AML-193 (cell line): ENCODE measurements at regions not wholly inside any gene's neighbourhood (a gene's known extent, or its start where the extent isn't known, plus 50 kb on each side); places are given as distances from the start of the nearest gene placed in this dataset.
"Not testable (repeated sequence)": the region's sequence is repeated elsewhere in the genome, so short reads cannot be mapped to it uniquely, and the experiment has no call there.

Experiments used
- DNase-seq, 2 experiments: peaks; one replicate each; lab custom pipeline; 2025; lab: John Stamatoyannopoulos, UW

DNA sequence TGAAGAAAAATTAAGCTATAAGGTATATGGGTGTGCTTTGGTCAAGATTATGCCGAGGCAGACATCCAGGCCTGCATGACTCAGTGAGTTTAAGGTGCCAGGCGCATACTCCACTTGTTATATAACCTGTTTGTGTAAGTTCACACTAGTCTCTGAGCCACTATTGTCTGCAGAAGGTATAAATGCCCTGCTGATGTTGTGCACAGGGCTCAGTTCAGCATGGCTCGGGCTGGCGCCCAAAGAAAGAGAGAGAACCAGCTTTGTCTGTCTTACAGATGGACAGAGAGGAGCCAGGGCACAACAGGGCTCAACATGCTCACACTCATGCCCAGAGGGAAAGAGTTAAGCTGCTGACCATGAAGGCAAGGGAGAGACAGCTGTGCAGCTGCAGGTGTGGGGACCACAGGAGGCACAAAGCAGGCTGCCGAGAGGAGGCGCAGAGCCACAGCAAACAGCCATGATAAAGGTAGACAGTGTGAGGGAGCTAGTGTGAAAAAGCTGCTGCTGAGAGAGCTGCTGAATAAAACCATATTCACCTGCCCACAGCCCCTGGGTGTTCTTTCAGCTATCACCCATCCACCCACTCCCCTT is 1587.6 kb upstream of the C9orf72 start:
- DNase-seq = no peak

DNA sequence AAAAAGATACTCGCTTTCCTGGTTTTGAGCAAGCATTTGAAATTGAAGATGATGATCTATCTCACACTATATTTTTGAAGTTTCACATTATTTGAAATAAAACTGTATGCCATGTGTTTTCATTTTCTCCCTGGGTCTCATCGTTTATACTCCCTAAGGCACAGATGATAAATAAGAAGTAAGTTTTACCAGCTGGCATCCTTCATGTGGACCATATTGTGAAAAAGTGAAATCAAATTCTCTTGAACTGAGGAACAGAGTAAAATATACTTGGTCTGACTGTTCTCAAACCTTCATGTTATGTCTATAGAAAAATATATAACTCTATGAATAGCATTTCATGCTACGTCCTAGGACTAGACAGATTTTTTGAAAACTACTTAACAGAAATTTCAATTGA is 1600.9 kb upstream of the C9orf72 start:
- DNase-seq = no peak

DNA sequence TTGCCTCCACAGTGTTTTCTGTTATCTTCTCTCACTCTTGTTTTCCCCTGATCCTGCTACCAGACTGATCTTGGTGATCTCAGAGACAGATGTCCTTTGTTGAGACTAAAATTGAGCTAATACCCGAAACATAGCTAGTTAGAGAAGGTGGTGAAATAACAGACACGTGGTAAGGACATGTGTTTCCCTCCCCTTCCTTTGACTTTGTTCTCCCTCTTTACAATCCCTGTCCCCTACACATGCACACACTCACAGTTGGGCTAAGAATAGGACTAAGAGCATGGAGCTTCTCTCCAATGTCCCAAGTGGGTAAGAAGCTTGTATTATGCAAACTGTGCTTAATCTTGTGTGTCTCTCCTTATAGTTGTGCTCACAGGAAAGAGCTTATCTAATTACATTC is 1603.0 kb upstream of the C9orf72 start:
- no peak for DNase-seq

DNA sequence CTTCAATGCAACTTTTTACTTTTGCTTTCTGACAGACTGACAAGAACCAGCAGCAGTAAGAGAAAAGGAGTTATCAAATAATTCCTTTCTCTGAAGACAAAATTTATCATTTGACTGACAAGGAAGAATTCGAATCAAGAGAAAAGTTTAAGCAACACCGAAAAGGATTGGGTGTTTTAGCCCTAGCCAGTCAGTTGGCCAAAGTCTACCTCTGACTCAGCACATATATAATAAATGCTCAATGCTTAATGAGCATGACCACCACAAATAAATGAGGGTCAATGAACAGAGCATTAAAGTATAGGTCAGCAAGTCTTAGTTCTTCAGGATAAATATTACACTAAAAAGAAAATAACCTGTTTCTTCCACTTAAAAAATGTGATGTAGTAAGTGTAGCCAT is 1603.5 kb upstream of the C9orf72 start:
- DNase-seq = no peak

DNA sequence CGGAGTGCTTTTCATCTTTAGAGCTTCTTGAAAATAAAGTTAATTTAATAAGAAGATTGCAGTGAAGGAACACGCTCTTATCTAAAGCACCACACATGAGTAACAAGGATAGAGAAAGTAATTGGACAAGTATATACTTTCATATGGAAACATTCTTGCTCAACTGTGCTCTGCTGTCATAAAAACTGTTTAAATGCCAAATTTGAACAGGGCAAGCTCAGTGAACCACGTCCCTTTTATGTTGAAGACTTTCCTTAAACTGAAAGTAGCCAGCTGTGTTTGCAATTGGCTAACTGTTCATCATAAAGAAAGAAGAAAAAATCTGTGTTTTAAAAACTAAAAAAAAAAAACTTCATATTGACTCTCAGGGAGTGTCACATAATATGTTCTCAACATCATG is 1610.7 kb upstream of the C9orf72 start:
- no peak for DNase-seq

DNA sequence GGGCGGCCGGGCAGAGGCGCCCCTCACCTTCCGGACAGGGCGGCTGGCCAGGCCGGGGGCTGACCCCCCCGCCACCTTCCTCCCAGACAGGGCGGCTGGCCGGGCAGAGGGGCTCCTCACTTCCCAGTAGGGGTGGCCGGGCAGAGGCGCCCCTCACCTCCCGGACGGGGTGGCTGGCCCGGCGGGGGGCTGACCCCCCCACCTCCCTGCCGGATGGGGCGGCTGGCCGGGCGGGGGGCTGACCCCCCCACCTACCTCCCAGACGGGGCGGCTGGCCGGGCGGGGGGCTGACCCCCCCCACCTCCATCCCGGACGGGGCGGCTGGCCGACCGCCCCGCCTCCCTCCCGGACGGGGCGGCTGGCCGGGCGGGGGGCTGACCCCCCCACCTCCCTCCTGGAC is 1615.5 kb upstream of the C9orf72 start:
- not testable (repeated sequence) for DNase-seq

DNA sequence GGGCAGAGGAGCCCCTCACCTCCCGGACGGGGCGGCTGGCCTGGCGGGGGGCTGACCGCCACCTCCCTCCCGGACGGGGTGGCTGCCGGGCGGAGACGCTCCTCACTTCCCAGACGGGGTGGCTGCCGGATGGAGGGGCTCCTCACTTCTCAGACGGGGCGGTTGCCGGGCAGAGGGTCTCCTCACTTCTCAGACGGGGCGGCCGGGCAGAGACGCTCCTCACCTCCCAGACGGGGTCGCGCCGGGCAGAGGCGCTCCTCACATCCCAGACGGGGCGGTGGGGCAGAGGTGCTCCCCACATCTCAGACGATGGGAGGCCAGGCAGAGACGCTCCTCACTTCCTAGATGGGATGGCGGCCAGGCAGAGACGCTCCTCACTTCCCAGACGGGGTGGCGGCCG is 1615.9 kb upstream of the C9orf72 start:
- DNase-seq = not testable (repeated sequence)

DNA sequence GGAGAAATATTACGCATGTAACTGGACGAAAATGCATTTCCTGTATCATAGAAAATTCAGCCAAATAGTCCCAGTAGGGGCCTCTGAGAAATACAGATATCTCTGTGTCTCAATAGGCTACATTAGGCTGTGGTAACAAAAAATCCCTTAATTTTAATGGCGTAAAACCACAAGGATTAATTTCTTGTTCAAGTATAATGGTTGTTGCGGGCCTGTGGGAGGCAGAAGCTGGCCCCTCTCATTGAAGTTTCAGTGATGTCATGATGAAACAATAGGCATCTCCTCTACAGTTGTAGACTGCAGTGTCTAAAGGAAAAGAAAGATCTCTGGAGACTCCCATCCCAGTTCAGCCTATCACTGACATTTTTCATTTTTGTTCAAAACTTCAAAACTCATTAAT is 1625.6 kb upstream of the C9orf72 start:
- no peak for DNase-seq

DNA sequence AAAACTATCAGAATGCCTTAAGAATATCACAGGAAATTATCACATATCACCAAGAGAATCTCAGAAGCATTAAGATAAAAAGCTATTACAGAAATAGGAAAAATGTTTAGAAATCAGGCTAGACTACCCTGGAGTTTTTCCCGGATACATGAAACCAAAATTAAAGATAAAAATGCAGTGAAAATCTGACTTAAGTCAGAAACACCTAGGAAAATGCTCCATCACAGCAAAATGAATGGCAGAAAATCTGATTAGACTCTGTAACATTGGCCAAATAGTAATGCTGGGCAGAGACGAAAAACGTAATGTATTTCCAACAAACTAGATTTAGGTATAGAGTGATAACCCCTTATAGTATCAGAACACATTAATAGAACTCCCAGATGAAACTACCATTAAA is 1626.7 kb upstream of the C9orf72 start:
- no peak for DNase-seq

DNA sequence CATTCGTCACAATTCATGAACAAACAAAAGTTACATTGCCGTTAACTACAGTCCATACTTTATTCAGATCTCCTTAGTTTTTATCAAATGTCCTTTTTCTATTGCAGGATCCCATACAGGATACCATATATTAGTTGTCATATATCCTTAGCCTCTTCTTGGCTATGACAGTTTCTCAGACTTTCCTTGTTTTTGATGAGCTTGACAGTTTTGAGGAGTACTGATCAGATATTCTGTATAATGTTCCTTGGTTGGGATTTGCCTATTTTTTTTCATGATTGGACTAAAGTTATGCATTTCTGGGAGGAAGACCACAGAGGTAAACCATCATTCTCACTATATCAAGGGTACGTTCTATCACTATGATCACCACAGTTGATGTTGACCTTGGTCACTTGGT is 1627.4 kb upstream of the C9orf72 start:
- no peak for DNase-seq

DNA sequence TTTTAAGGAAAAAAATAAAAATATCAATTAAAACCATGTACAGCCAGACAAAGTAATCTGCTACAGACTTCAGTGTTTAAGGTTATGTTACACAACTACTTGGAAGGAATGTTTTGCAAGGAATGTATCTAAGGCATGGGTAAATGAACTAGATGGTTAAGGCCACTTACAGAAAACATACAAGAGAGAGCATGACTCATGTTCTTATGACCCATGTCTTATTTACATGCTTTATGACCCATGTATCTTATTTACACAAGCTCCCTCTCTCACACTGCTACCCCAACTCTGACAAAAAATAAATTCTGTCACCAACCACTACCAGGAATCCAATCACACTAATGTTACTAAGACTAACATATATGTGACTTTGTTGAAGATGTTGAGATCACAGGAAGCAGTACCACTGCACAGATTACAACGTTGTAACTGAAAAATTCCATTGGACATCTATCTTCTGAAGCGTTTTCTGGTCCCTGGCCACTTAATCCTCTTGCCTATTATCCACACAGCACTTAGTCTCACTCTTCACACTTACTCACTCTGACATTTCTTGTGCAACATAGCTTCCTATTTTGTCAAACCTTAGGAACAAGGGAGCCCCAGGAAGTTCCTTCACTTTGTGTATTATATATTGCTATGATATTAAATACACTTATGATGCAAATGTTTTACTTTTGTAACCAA is 1630.1 kb upstream of the C9orf72 start:
- no peak for DNase-seq

DNA sequence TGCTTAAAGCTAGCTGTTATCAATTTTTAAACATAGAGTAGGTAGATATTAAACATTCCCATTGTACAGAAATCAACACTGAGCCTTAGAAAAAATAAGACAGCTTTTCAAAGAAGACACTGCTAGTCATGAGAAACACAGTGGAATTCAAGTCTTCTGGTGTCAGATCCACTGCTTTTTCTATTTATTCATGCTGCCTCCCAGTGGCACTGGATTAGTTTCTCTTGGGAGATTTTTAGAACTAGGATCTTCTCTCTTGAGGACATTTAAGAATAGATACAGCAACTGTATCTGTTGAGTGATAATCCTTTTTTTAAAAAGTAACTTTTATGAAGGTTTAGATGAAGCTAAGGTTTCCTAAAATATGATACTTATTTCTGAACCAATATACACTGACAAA is 1635.4 kb upstream of the C9orf72 start:
- no peak for DNase-seq

DNA sequence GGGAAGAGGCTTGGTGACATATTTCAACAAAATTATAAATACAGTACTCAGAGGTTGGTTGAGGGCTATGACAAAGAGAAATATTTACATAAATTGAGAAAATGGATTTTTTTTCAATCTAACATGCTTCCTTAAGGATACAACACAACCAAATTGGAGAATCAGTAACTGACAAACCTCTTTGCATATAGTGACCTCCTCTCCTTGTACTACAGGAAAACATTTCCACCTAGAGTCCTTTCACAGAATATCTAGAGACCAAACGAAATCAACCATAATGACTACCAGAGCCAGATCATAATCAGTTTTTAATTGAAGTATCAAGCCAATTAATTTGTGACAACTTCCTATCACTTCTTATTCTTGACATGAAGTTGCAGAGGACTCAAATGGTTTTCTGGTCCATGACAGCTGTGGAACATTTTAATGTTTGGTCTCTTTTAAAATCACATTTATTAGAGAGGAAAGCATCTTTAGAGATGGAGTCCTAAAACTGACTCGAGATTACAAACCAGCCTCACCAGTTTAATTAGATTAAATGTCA is 1636.5 kb upstream of the C9orf72 start:
- no peak for DNase-seq

DNA sequence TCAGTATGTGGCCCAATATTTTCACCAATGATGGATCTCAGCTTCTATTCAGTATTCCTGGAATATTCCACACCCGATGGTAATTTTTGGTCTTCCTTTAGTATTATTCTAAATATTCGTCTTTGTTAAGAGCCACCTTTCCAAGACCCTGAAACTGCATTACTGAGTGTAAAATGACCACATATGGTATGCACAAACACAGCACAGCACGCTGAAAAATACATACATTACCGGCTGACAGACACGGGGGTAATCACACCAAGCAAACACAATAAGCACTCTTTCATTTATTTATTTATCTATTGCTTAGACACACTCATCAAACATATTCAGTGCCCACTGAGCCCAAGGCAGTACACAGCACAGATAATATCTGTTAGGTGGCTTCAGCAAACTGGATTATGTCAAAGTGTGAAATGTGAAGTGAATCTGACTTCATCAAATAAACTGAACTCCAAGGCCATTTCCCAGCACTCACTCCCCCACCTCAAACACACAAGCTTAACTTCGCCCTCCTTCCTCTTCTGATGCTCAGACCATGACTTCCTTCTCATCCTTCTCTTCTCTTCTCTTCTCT is 1637.8 kb upstream of the C9orf72 start:
- no peak for DNase-seq

DNA sequence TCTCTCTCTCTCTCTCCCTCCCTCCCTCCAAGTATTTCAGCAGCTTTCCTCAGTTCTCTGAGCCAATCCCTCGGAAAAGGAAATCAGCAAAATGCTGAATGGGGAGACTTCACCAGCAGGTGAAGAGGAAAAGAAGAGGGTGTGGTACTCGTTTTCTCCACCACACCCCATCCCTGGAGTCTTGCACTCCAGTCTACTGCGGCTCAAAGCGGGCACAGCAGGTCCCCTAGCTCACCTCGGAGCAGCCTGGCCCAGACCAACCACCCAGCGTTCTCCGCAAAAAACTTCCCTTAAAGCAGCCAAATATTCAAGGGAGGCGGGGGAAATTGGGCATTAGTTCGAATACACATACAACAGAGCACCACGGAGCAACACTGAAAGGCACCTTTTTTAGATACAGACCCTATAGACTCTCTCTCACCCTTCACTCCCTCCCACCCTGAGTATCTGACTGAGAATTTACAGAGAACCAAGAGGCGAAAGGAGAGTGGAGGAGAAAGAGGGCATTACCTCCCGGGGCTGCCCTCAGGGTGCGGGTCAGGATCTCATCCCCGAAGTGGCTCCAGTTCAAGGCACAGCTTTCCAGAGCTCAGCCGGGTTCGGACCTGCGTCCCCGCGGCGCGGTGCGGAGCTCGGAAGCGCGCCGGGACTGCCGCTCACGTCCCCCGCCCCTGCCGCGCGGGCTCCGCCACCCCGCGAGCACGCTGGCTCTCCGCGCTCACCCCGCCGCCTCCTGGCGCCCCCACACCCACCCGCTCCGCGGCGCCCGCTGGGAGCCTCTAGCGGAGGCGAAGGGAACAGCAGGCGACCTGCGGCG is 1638.5 kb upstream of the C9orf72 start:
- no peak for DNase-seq

DNA sequence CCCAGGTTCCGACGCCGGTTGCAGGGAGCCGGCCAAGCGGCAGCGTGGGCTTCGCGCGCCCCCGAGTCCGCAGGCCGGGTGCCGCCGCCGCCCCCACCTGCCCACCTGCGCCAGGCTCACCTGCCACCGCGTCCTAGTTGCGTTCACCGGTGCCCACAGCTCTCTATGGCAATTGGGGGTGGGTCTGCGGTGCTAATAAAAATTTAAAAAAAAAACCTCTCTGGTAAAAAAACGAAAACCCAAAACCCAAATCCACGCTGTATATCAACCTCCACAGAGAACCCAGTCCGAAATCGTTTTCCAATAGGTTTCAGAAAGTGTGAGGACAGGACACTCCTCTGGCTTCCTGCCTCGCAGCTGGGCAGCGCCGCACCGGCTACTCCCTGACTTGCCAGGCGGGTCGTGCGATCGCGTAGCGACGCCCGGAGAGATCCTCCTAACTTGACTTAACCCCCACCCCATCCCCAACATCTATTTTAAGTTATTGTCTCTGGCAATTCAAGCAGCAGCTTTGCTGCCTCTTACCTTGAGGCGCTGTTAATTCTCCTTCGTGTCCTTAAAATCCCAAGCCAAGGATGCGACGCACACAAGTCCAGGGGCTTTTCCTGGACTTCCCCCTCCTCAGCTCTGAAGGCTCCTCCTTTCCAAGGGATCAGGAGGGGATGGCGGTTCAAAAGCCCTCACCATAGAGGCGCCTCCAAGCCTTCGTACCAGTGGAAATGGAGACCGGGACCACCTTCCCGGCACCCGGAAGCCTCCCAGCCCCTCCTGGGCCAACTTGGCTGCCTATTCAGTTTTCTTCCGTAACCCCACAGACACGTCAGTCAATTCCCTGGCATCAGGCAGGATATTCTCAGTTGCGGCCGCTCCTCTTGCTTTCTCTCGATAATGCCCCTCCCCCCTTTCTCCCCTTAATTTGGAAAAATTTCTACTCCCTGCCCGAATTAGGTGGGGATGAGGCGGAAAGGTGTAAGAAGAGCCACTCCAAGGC is 1639.4 kb upstream of the C9orf72 start:
- no peak for DNase-seq

DNA sequence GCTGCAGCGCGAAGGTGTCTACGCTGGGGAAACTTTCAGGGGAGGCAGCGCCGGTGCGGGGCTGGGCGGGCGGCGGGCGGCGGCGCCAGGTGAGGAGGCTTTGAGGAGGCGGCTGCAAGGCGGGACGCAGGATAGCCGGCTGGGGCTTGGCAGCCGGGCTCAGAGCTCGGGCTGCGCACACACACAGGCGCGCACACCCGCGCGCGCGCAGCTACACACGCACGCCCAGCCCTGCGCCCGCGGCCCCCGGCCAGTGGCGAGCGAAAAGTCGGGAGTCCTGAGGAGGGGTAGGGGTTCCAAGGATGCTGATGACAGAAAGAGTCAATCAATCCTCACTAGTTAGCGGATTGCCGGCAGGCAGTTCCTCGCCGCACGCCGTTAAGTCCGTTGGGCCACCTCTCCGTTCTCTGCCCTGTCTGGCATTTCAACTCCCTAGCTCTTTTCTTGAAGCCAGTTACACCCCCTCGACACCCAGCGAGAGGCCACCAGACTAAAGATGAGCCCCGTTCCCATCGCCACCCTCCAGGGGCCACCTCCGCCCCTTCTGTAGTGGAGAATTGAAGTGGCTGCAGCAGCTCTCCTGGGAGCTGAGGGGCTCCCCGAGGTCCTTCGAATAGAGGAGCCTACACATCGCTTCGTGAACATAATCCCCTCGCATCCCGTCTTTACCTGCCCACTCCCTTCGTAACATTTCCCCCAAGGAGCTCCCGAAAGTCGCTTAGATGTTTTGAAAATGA is 1640.3 kb upstream of the C9orf72 start, which contains the start of gene LINGO2:
LINGO2 (minus strand) TSS at position 185 of the 737 bp plus-strand sequence.
- DNase-seq = no peak

DNA sequence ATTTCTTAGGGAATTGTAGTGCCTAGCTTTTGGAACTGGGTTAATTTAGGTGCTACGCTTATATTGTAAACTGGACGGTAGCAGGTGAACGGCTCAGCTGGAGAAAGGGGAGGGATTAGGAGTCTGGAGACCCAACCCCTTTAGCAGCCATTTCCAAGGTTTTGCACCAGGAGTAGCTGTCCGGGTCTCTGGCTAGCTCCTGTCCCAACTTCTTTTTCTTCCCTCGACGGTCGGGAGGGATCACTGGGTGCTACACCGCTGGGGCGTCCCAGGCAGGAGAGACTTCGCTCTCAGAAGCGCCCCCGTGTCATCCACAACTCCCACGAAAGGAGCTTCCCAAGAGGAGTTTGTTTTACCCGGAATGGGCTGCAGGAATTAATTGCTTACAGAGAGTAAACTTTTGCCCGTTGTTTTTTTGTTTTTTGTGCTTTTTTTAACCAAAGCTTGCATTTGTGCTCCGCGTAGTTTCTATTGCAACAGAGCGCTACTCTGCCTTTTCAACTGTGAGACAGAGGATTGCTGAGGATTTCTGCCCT is 1640.9 kb upstream of the C9orf72 start:
- DNase-seq = no peak

DNA sequence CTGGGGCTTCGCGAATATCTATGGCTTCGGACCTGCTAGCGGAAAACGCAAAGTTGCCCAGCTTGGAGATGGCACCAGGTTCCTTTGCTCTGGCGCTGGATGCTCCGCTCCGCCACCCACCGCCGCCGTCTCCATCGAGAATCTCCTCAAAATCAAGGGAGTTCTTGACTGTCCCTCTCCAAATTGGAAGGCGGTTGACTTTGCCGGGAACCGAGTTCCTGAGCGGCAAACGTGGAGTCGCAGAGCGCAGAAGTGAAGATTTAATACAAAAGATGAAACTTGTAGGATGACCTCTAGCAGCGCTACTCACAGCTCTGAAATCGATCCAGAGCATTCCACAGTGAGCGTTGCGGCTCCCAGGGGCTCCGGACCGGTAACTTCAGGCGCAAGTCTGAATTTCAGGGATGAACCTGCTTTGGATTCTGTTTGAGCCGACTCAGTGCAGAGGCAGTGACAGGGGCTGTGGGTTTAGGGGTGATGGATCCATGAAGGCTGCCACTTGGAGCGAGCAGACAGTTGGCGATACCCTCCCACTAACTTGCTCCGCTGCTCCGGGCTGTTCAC is 1641.5 kb upstream of the C9orf72 start:
- no peak for DNase-seq

DNA sequence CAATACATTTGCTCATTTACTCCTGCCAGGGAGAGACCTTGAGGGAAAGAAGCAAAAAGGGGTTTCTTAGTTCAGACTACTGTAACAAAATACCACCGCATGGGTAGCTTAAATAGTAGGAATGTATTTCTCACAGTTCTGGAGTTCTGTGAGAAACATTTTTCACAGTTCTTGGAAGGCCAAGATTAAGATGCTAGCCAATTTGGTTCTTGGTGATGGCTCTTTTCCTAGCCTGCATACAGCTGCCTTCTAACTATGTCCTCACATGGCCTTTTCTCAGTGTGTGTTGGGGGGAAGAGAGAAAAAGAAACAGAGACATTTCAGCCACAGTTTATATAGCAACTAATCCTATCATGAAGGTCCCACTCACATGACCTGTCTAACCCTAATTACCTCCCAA is 1644.7 kb upstream of the C9orf72 start:
- DNase-seq = no peak
